ENCODE measurements at regions not wholly inside any gene's neighbourhood (a gene's known extent, or its start where the extent isn't known, plus 50 kb on each side); places are given as distances from the start of the nearest gene placed in this dataset.

- peaks cover 14% of the 10 kb centered on the region for H3K4me1 Mint-ChIP-seq (ENCODE audit: low read depth, unreplicated experiment)
- DNase-seq, result no peak
- no peaks in the 10 kb centered on the region for H3K4me1 ChIP-seq
- H3K27me3 Mint-ChIP-seq (ENCODE audit: insufficient read depth, unreplicated experiment), result no peaks in the 10 kb centered on the region
- H3K36me3 ChIP-seq (ENCODE audit: control insufficient read depth, insufficient read depth, low read length), result no peaks in the 10 kb centered on the region
- POLR2A ChIA-PET, result no interaction called here
- no peaks in the 10 kb centered on the region for H3K27me3 ChIP-seq (replicated peaks; ENCODE audit: control insufficient read depth, insufficient read depth, low read length)
- CTCF ChIA-PET, result interaction anchor here (1.1 kb wide), 1 partner anchor 12 kb away, joined by 3 read pairs; no protein-coding TSS in a partner anchor
- H3K36me3 Mint-ChIP-seq (ENCODE audit: insufficient read depth, unreplicated experiment), result peaks cover 5% of the 10 kb centered on the region
- H3K4me3 Mint-ChIP-seq (ENCODE audit: unreplicated experiment), result no peak overlapping the region
- BruUV-seq (replicated peaks), result no TSS peak
- intact Hi-C loops (cut with micrococcal nuclease; ENCODE audit: unreplicated experiment), result no loop called here
- peaks cover 16% of the 10 kb centered on the region for H3K9me3 ChIP-seq
- H3K4me3 ChIP-seq (ENCODE audit: low read depth, low read length), result no peak overlapping the region
- H3K27ac Mint-ChIP-seq (ENCODE audit: unreplicated experiment), result no peak overlapping the region
- no peak for TF ChIP-seq CTCF (IDR thresholded peaks at IDR 0.05; ENCODE audit: insufficient read depth in 1 of 2, low read depth in 1 of 2, low read length in 1 of 2, severe bottlenecking in 1 of 2, unreplicated experiment in 1 of 2)
- peaks cover 31% of the 10 kb centered on the region for H3K9me3 Mint-ChIP-seq (ENCODE audit: unreplicated experiment)
Measured at GRCh38 chr2:74751981-74752851, 81.7 kb upstream of the HK2 start.

- Mint-ChIP-seq H3K36me3 (ENCODE audit: insufficient read depth, unreplicated experiment) (peaks cover 5% of the 10 kb centered on the region), H3K4me1 (ENCODE audit: low read depth, unreplicated experiment) (peaks cover 14% of the 10 kb centered on the region), H3K27me3 (ENCODE audit: insufficient read depth, unreplicated experiment) (no peaks in the 10 kb centered on the region), H3K9me3 (ENCODE audit: unreplicated experiment) (peaks cover 48% of the 10 kb centered on the region), H3K4me3 (ENCODE audit: unreplicated experiment) (no peak overlapping the region), H3K27ac (ENCODE audit: unreplicated experiment) (no peak overlapping the region)
- H3K9me3 ChIP-seq, result peaks cover 16% of the 10 kb centered on the region
- no peaks in the 10 kb centered on the region for H3K4me1 ChIP-seq
- BruUV-seq (replicated peaks), result no TSS peak
- no peaks in the 10 kb centered on the region for H3K27me3 ChIP-seq (replicated peaks; ENCODE audit: control insufficient read depth, insufficient read depth, low read length)
- no peaks in the 10 kb centered on the region for H3K36me3 ChIP-seq (ENCODE audit: control insufficient read depth, insufficient read depth, low read length)
- ChIA-PET CTCF (no interaction called here), POLR2A (no interaction called here)
- intact Hi-C loops (cut with micrococcal nuclease; ENCODE audit: unreplicated experiment), result no loop called here
- no peak for TF ChIP-seq CTCF (IDR thresholded peaks at IDR 0.05; ENCODE audit: insufficient read depth in 1 of 2, low read depth in 1 of 2, low read length in 1 of 2, severe bottlenecking in 1 of 2, unreplicated experiment in 1 of 2)
- no peak for DNase-seq
- H3K4me3 ChIP-seq (ENCODE audit: low read depth, low read length), result no peak overlapping the region
Measured at GRCh38 chr2:74755386-74755785, 78.5 kb upstream of the HK2 start.

GRCh38 chr2:74756356-74756890, 77.5 kb upstream of the HK2 start:
- intact Hi-C loops (cut with micrococcal nuclease; ENCODE audit: unreplicated experiment), result no loop called here
- no peak for TF ChIP-seq CTCF (IDR thresholded peaks at IDR 0.05; ENCODE audit: insufficient read depth in 1 of 2, low read depth in 1 of 2, low read length in 1 of 2, severe bottlenecking in 1 of 2, unreplicated experiment in 1 of 2)
- Mint-ChIP-seq H3K9me3 (ENCODE audit: unreplicated experiment) (peaks cover 48% of the 10 kb centered on the region), H3K4me1 (ENCODE audit: low read depth, unreplicated experiment) (peaks cover 14% of the 10 kb centered on the region), H3K27me3 (ENCODE audit: insufficient read depth, unreplicated experiment) (no peaks in the 10 kb centered on the region), H3K36me3 (ENCODE audit: insufficient read depth, unreplicated experiment) (peaks cover 5% of the 10 kb centered on the region), H3K27ac (ENCODE audit: unreplicated experiment) (no peak overlapping the region), H3K4me3 (ENCODE audit: unreplicated experiment) (no peak overlapping the region)
- ChIA-PET CTCF (no interaction called here), POLR2A (no interaction called here)
- H3K4me3 ChIP-seq (ENCODE audit: low read depth, low read length), result no peak overlapping the region
- no TSS peak for BruUV-seq (replicated peaks)
- H3K36me3 ChIP-seq (ENCODE audit: control insufficient read depth, insufficient read depth, low read length), result no peaks in the 10 kb centered on the region
- DNase-seq, result no peak
- H3K9me3 ChIP-seq, result peaks cover 16% of the 10 kb centered on the region
- H3K27me3 ChIP-seq (replicated peaks; ENCODE audit: control insufficient read depth, insufficient read depth, low read length), result no peaks in the 10 kb centered on the region
- H3K4me1 ChIP-seq, result no peaks in the 10 kb centered on the region
